ENCODE measurements at regions not wholly inside any gene's neighbourhood (a gene's known extent, or its start where the extent isn't known, plus 50 kb on each side); places are given as distances from the start of the nearest gene placed in this dataset.

DNA sequence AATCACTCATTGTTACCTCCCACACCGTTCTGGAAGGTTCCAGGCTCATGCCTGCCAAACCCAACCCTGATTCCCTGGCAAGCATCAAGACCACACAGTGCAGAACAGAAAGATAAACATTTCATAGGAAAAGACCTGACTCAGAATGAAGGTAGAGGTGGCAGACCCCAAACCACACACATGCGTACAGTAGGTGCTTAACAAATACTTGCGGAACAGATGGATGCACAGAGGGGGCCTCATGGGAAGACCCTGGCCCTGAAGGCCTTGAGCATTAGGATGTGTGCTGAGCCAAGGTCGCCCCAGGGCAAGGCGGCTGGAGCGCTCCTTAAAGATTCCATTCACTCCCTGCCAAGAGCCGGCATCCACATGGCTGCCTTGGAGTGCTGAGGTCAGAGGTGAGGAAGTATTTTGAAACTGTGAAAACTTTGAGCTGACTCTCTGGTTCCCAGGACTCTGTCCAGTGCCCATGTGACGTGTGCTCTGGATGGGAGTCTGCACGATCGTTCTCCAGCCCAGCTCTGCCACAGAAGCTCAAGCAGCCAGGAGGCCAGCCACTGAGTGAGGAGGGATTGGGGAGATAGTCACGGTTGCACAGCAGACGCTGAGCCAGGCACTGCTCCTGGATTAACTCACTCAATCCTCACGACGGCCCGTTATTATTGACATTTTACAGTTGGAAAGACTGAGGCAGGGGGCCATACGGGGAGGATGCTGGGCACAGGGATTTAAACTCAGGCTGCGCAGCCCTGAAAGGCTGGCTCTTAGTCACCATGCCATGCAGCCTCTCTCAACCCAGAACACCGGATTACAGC lies 65.5 kb upstream of the AFDN start (continued):
- TF ChIP-seq, protein P1, sequence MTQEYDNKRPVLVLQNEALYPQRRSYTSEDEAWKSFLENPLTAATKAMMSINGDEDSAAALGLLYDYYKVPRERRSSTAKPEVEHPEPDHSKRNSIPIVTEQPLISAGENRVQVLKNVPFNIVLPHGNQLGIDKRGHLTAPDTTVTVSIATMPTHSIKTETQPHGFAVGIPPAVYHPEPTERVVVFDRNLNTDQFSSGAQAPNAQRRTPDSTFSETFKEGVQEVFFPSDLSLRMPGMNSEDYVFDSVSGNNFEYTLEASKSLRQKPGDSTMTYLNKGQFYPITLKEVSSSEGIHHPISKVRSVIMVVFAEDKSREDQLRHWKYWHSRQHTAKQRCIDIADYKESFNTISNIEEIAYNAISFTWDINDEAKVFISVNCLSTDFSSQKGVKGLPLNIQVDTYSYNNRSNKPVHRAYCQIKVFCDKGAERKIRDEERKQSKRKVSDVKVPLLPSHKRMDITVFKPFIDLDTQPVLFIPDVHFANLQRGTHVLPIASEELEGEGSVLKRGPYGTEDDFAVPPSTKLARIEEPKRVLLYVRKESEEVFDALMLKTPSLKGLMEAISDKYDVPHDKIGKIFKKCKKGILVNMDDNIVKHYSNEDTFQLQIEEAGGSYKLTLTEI (CRISPR knock-in tag; conservative IDR thresholded peaks at IDR 0.05), result no peak
- no peak for TF ChIP-seq ZFP36 (IDR thresholded peaks at IDR 0.05; ENCODE audit: borderline replicate concordance, low read depth, low read length, partially characterized antibody)
- TF ChIP-seq, protein P2, sequence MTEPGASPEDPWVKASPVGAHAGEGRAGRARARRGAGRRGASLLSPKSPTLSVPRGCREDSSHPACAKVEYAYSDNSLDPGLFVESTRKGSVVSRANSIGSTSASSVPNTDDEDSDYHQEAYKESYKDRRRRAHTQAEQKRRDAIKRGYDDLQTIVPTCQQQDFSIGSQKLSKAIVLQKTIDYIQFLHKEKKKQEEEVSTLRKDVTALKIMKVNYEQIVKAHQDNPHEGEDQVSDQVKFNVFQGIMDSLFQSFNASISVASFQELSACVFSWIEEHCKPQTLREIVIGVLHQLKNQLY (CRISPR knock-in tag; IDR thresholded peaks at IDR 0.05), result peak; percentile 58; the same call in 1 of the 2 replicates
- TF ChIP-seq ZNF75D (CRISPR knock-in tag; IDR thresholded peaks at IDR 0.05; ENCODE audit: borderline replicate concordance), result no peak
- TF ChIP-seq POLR2A (IDR thresholded peaks at IDR 0.05; ENCODE audit: insufficient read depth in 1 of 2, low read depth in 2 of 2, low read length in 2 of 2), result peak; percentile 72 to 82
- peak; percentile 18; the same call in 1 of the 2 replicates for TF ChIP-seq AKAP8 (CRISPR knock-in tag; IDR thresholded peaks at IDR 0.05)
- no peak; the same call in 1 of the 2 replicates for TF ChIP-seq ADNP (CRISPR knock-in tag; IDR thresholded peaks at IDR 0.05)
- peak; percentile 52; the same call in 1 of the 2 replicates for TF ChIP-seq ESRRA (CRISPR knock-in tag; IDR thresholded peaks at IDR 0.05; ENCODE audit: low read depth)
- TF ChIP-seq SP5 (CRISPR knock-in tag; IDR thresholded peaks at IDR 0.05; ENCODE audit: borderline replicate concordance, low read depth), result no peak
- TF ChIP-seq MYC (CRISPR knock-in tag; IDR thresholded peaks at IDR 0.05; ENCODE audit: borderline replicate concordance), result peak; percentile 82; the same call in 1 of the 2 replicates
- no peak for TF ChIP-seq RFX5 (IDR thresholded peaks at IDR 0.05; ENCODE audit: low read depth, low read length)
- TF ChIP-seq, protein P3, sequence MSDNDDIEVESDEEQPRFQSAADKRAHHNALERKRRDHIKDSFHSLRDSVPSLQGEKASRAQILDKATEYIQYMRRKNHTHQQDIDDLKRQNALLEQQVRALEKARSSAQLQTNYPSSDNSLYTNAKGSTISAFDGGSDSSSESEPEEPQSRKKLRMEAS (IDR thresholded peaks at IDR 0.05), result peak; percentile 70; the same call in 1 of the 2 replicates
- no peak for TF ChIP-seq SCMH1 (CRISPR knock-in tag; IDR thresholded peaks at IDR 0.05; ENCODE audit: borderline replicate concordance)
- TF ChIP-seq ZNF670 (CRISPR knock-in tag; IDR thresholded peaks at IDR 0.05; ENCODE audit: borderline replicate concordance), result no peak
- no peak for TF ChIP-seq ZNF724P (CRISPR knock-in tag; IDR thresholded peaks at IDR 0.05; ENCODE audit: borderline replicate concordance)
- TF ChIP-seq NR3C1 (CRISPR knock-in tag; IDR thresholded peaks at IDR 0.05), result no peak
- TF ChIP-seq, protein P4, sequence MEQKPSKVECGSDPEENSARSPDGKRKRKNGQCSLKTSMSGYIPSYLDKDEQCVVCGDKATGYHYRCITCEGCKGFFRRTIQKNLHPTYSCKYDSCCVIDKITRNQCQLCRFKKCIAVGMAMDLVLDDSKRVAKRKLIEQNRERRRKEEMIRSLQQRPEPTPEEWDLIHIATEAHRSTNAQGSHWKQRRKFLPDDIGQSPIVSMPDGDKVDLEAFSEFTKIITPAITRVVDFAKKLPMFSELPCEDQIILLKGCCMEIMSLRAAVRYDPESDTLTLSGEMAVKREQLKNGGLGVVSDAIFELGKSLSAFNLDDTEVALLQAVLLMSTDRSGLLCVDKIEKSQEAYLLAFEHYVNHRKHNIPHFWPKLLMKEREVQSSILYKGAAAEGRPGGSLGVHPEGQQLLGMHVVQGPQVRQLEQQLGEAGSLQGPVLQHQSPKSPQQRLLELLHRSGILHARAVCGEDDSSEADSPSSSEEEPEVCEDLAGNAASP (CRISPR knock-in tag; IDR thresholded peaks at IDR 0.05; ENCODE audit: borderline replicate concordance), result peak; percentile 74
- TF ChIP-seq ERF (CRISPR knock-in tag; IDR thresholded peaks at IDR 0.05), result peak; percentile 48; the same call in 1 of the 2 replicates
- no peak for TF ChIP-seq ZNF468 (CRISPR knock-in tag; IDR thresholded peaks at IDR 0.05)
- TF ChIP-seq YEATS4 (CRISPR knock-in tag; IDR thresholded peaks at IDR 0.05; ENCODE audit: borderline replicate concordance), result 0 out of 2 replicates have a peak, but pooled peaks have one; percentile 54
- TF ChIP-seq TP53 (CRISPR knock-in tag; conservative IDR thresholded peaks at IDR 0.05), result no peak
- no peak for TF ChIP-seq FOXJ3 (CRISPR knock-in tag; IDR thresholded peaks at IDR 0.05; ENCODE audit: borderline replicate concordance)
- no peak for TF ChIP-seq SP2 (CRISPR knock-in tag; IDR thresholded peaks at IDR 0.05)
- TF ChIP-seq CHD4 (IDR thresholded peaks at IDR 0.05; ENCODE audit: borderline replicate concordance, low read length), result no peak
- TF ChIP-seq TRAFD1 (CRISPR knock-in tag; IDR thresholded peaks at IDR 0.05; ENCODE audit: borderline replicate concordance), result no peak
